ENCODE measurements at regions not wholly inside any gene's neighbourhood (a gene's known extent, or its start where the extent isn't known, plus 50 kb on each side); places are given as distances from the start of the nearest gene placed in this dataset.

GRCh38 chr3:72465853-72466252 is 382.4 kb downstream of the SHQ1 start:
- H3K4me3 ChIP-seq: no peak overlapping the region
- H3K4me2 ChIP-seq: no peak overlapping the region
- no peak overlapping the region for H3K9ac ChIP-seq
- no peak overlapping the region for H3K27ac ChIP-seq
- H4K20me1 ChIP-seq: no peaks in the 10 kb centered on the region
- H3K4me1 ChIP-seq: no peaks in the 10 kb centered on the region
- no peaks in the 10 kb centered on the region for H3K27me3 ChIP-seq
- H3K36me3 ChIP-seq: no peaks in the 10 kb centered on the region
- no peaks in the 10 kb centered on the region for H3K9me3 ChIP-seq (replicated peaks in 1 of 11)
- no peak for TF ChIP-seq Cebpa-rat (IDR thresholded peaks at IDR 0.05)

GRCh38 chr3:72463083-72463482 is 385.2 kb downstream of the SHQ1 start:
- Histone ChIP-seq H3K9me3 (replicated peaks in 1 of 11) (no peaks in the 10 kb centered on the region), H3K9ac (no peak overlapping the region), H3K36me3 (no peaks in the 10 kb centered on the region), H3K4me2 (no peak overlapping the region), H3K27ac (no peak overlapping the region), H4K20me1 (no peaks in the 10 kb centered on the region), H3K4me1 (peaks cover 0 to 9% (median 5%) of the 10 kb centered on the region in 10 experiments; a peak in 6 of 20 replicates), H3K27me3 (no peaks in the 10 kb centered on the region), H3K4me3 (no peak overlapping the region)
- no peak for TF ChIP-seq Cebpa-rat (IDR thresholded peaks at IDR 0.05)

- no peaks in the 10 kb centered on the region for H3K27me3 ChIP-seq
- no peak overlapping the region for H3K4me2 ChIP-seq
- H3K4me1 ChIP-seq: peaks cover 0 to 9% (median 5%) of the 10 kb centered on the region in 10 experiments; a peak in 6 of 20 replicates
- H3K36me3 ChIP-seq: no peaks in the 10 kb centered on the region
- TF ChIP-seq Cebpa-rat (IDR thresholded peaks at IDR 0.05): no peak
- no peaks in the 10 kb centered on the region for H3K9me3 ChIP-seq (replicated peaks in 1 of 11)
- H3K9ac ChIP-seq: no peak overlapping the region
- H3K4me3 ChIP-seq: no peak overlapping the region
- no peaks in the 10 kb centered on the region for H4K20me1 ChIP-seq
- no peak overlapping the region for H3K27ac ChIP-seq
These were observed 385.6 kb downstream of the SHQ1 start for GRCh38 chr3:72462595-72463011.

- H3K27ac ChIP-seq: no peak overlapping the region
- no peak overlapping the region for H3K9ac ChIP-seq
- no peaks in the 10 kb centered on the region for H4K20me1 ChIP-seq
- no peaks in the 10 kb centered on the region for H3K36me3 ChIP-seq
- H3K9me3 ChIP-seq (replicated peaks in 1 of 11): no peaks in the 10 kb centered on the region
- H3K4me2 ChIP-seq: no peak overlapping the region
- H3K27me3 ChIP-seq: no peaks in the 10 kb centered on the region
- no peak for TF ChIP-seq Cebpa-rat (IDR thresholded peaks at IDR 0.05)
- H3K4me1 ChIP-seq: peaks cover 0 to 9% (median 5%) of the 10 kb centered on the region in 10 experiments; a peak in 6 of 20 replicates
- no peak overlapping the region for H3K4me3 ChIP-seq
These were observed 386.5 kb downstream of the SHQ1 start for GRCh38 chr3:72461787-72462186.

GRCh38 chr3:72460205-72461174 is 387.8 kb downstream of the SHQ1 start:
- Histone ChIP-seq H3K9ac (no peak overlapping the region), H3K4me2 (no peak overlapping the region), H3K36me3 (no peaks in the 10 kb centered on the region), H3K9me3 (replicated peaks in 1 of 11) (no peaks in the 10 kb centered on the region), H3K4me1 (peaks cover 2 to 11% (median 6%) of the 10 kb centered on the region in 10 experiments; a peak in 16 of 20 replicates), H3K4me3 (no peak overlapping the region), H3K27me3 (no peaks in the 10 kb centered on the region), H3K27ac (no peak overlapping the region), H4K20me1 (no peaks in the 10 kb centered on the region)
- no peak for TF ChIP-seq Cebpa-rat (IDR thresholded peaks at IDR 0.05)

GRCh38 chr3:72459588-72459987 is 388.7 kb downstream of the SHQ1 start:
- no peaks in the 10 kb centered on the region for H3K36me3 ChIP-seq
- no peaks in the 10 kb centered on the region for H3K9me3 ChIP-seq (replicated peaks in 1 of 11)
- no peak for TF ChIP-seq Cebpa-rat (IDR thresholded peaks at IDR 0.05)
- H3K4me3 ChIP-seq: no peak overlapping the region
- no peak overlapping the region for H3K27ac ChIP-seq
- H3K4me2 ChIP-seq: no peak overlapping the region
- no peaks in the 10 kb centered on the region for H4K20me1 ChIP-seq
- H3K27me3 ChIP-seq: no peaks in the 10 kb centered on the region
- peaks cover 5 to 18% (median 13%) of the 10 kb centered on the region in 10 experiments; a peak in 16 of 20 replicates for H3K4me1 ChIP-seq
- H3K9ac ChIP-seq: no peak overlapping the region

GRCh38 chr3:72458375-72458774 is 389.9 kb downstream of the SHQ1 start:
- TF ChIP-seq Cebpa-rat (IDR thresholded peaks at IDR 0.05): no peak

DNA sequence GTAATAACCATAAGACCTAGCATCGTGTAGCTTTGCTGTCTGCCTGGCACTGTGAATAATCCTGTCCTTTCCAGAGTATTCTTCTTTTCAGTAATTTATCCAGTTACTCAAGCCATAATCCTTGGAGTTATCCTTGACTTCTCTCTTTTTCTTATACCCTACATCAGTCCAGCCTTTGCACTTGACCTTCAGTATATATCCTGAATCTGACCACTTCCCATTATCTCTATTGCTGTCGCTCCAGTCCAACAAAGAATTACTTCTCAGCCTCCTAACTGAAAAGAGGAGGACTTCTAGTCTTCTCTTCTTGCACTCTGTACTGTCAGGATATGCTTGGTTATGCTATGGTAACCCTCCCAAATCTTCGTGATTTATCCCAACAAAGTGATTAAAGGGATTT is 393.8 kb downstream of the SHQ1 start:
- Histone ChIP-seq H3K36me3 (no peaks in the 10 kb centered on the region), H3K9ac (no peak overlapping the region), H3K9me3 (replicated peaks in 1 of 11) (no peaks in the 10 kb centered on the region), H3K4me1 (peaks cover 5 to 18% (median 13%) of the 10 kb centered on the region in 10 experiments; a peak in 16 of 20 replicates), H3K4me2 (0 out of 22 replicates have a peak overlapping the region, but pooled peaks of 1 of the 11 experiments have one; percentile 32), H3K27me3 (no peaks in the 10 kb centered on the region), H4K20me1 (no peaks in the 10 kb centered on the region), H3K27ac (no peak overlapping the region), H3K4me3 (no peak overlapping the region)
- no peak for TF ChIP-seq Cebpa-rat (IDR thresholded peaks at IDR 0.05)

More at GRCh38 chr3:72458375-72458774, 389.9 kb downstream of the SHQ1 start:
- H3K27me3 ChIP-seq: no peaks in the 10 kb centered on the region
- no peaks in the 10 kb centered on the region for H3K9me3 ChIP-seq (replicated peaks in 1 of 11)
- no peak overlapping the region for H3K9ac ChIP-seq
- H4K20me1 ChIP-seq: no peaks in the 10 kb centered on the region
- H3K4me1 ChIP-seq: peaks cover 5 to 18% (median 13%) of the 10 kb centered on the region in 10 experiments; a peak in 16 of 20 replicates
- no peak overlapping the region for H3K27ac ChIP-seq
- no peaks in the 10 kb centered on the region for H3K36me3 ChIP-seq
- peak overlapping the region in 5 of 11 experiments; percentile 8 to 37 (median 22); a peak in 8 of 22 replicates for H3K4me2 ChIP-seq
- H3K4me3 ChIP-seq: no peak overlapping the region

DNA sequence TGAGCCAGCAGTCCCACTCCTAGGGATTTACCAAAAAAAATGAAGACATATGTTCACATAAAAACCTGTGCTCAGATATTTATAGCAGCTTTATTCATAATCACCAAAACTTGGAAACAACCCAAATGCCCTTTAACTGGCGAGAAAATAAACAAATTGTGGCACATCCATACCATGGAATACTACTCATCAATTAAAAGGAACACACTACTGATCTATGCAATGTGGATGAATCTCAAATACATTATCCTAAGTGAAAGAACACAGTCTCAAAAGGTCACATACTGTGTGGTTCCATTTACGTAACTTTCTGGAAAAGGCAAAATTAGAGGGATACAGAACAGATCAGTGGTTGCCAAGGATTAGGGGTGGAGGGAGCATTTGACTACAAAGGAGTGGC is 394.5 kb downstream of the SHQ1 start:
- no peak overlapping the region for H3K27ac ChIP-seq

More for the DNA sequence above, 394.5 kb downstream of the SHQ1 start:
- H3K9me3 ChIP-seq (replicated peaks in 1 of 11): no peaks in the 10 kb centered on the region
- no peak for TF ChIP-seq Cebpa-rat (IDR thresholded peaks at IDR 0.05)
- H3K36me3 ChIP-seq: no peaks in the 10 kb centered on the region
- no peaks in the 10 kb centered on the region for H3K27me3 ChIP-seq
- H3K9ac ChIP-seq: no peak overlapping the region
- no peak overlapping the region for H3K4me2 ChIP-seq
- H3K4me3 ChIP-seq: no peak overlapping the region
- no peaks in the 10 kb centered on the region for H4K20me1 ChIP-seq
- peaks cover 4 to 16% (median 12%) of the 10 kb centered on the region in 10 experiments; a peak in 16 of 20 replicates for H3K4me1 ChIP-seq

Data from BLaER1 treated with 17β-estradiol and CSF1 and Interleukin-3, amounts not matched to agents 10 nM and 100 nM (cell line).